H1 (cell line): ENCODE measurements at regions not wholly inside any gene's neighbourhood (a gene's known extent, or its start where the extent isn't known, plus 50 kb on each side); places are given as distances from the start of the nearest gene placed in this dataset.

Experiments
- CTCF ChIA-PET: fragments of 300-600 bp; sonication (Branson Sonifier 250); formaldehyde crosslinking; loops from one replicate; lab custom pipeline; 2021; ENCODE audit not compliant: partially characterized antibody; lab: Charles Lee
- POLR2A ChIA-PET: fragments of 300-600 bp; sonication (Branson Sonifier 250); formaldehyde crosslinking; loops from one replicate; lab custom pipeline; 2021; ENCODE audit warnings: inconsistent platforms; ENCODE audit not compliant: partially characterized antibody; lab: Charles Lee
- DNase-seq, 2 experiments: peaks; one replicate each; pipeline versions ENCODE4 v3.0.0 to v3.0.0-alpha.2; 2010 to 2022; ENCODE audit warnings: low spot score in 2 of 2, low read depth in 1 of 2, mixed read lengths in 1 of 2
- FAIRE-seq: peaks from 2 replicates; lab custom pipeline; 2011; peaks lifted over from hg19 to GRCh38; lab: Jason Lieb, UNC
- H2AFZ ChIP-seq: 2 replicates; pipeline ENCODE4 v1.8.1; 2012; ENCODE audit warnings: low read length, inconsistent platforms
- H2AK5ac ChIP-seq: 2 replicates; pipeline ENCODE4 v1.6.1; 2013; ENCODE audit warnings: low read depth, low read length
- H2BK120ac ChIP-seq: replicated peaks from 2 replicates; pipeline ENCODE3; 2013; ENCODE audit warnings: low read depth, low read length, inconsistent platforms
- H2BK12ac ChIP-seq: 2 replicates; pipeline ENCODE4 v1.6.1; 2013; ENCODE audit warnings: low read depth, low read length
- H2BK15ac ChIP-seq: 2 replicates; pipeline ENCODE4 v1.6.1; 2013; ENCODE audit warnings: low read length
- H2BK20ac ChIP-seq: 2 replicates; pipeline ENCODE4 v1.6.1; 2013; ENCODE audit warnings: low read length
- H2BK5ac ChIP-seq: 2 replicates; pipeline ENCODE4 v1.6.1; 2013; ENCODE audit warnings: low read depth, low read length
- H3K14ac ChIP-seq: 2 replicates; pipeline ENCODE4 v1.6.1; 2013; ENCODE audit warnings: inconsistent platforms; ENCODE audit not compliant: insufficient read length
- H3K18ac ChIP-seq: 2 replicates; pipeline ENCODE4 v1.6.1; 2013; ENCODE audit warnings: low read length; ENCODE audit errors: extremely low read depth
- H3K23ac ChIP-seq: 2 replicates; pipeline ENCODE4 v1.6.1; 2013; ENCODE audit warnings: inconsistent platforms; ENCODE audit not compliant: insufficient read length
- H3K23me2 ChIP-seq: 2 replicates; pipeline ENCODE4 v1.6.1; 2013; ENCODE audit warnings: low read depth, low read length
- H3K27ac ChIP-seq: 2 replicates; pipeline ENCODE4 v1.6.1; 2011; ENCODE audit warnings: low read depth, low read length, inconsistent platforms
- H3K27me3 ChIP-seq, 4 experiments: replicated peaks in 1 of 4; 1 replicate in 1 of 4; 2 replicates in 3 of 4; pipeline versions ENCODE4 v1.6.1 to v1.8.1; 2011 to 2013; ENCODE audit warnings: low read length in 3 of 4, mild to moderate bottlenecking in 3 of 4, inconsistent platforms in 2 of 4, mixed read lengths in 2 of 4, moderate library complexity in 1 of 4; ENCODE audit not compliant: control insufficient read depth in 3 of 4, insufficient read depth in 3 of 4; ENCODE audit errors: extremely low read depth in 1 of 4
- H3K36me3 ChIP-seq, 4 experiments: 2 replicates each; pipeline versions ENCODE4 v1.6.1 to v1.8.1; 2011 to 2013; ENCODE audit warnings: mild to moderate bottlenecking in 4 of 4, low read length in 3 of 4, moderate library complexity in 2 of 4, control low read depth in 1 of 4, inconsistent platforms in 1 of 4; ENCODE audit not compliant: insufficient read depth in 4 of 4, control insufficient read depth in 2 of 4
- H3K4ac ChIP-seq: replicated peaks from 2 replicates; pipeline ENCODE3; 2013; ENCODE audit warnings: low read length, low read depth, mixed read lengths, inconsistent platforms; ENCODE audit not compliant: insufficient read length
- H3K4me1 ChIP-seq, 4 experiments: replicated peaks in 1 of 4; 1 replicate in 1 of 4; 2 replicates in 3 of 4; pipeline versions ENCODE4 v1.6.1 to v1.8.1; 2011 to 2013; ENCODE audit warnings: low read length in 3 of 4, inconsistent platforms in 2 of 4, mixed read lengths in 1 of 4; ENCODE audit not compliant: insufficient read depth in 4 of 4, control insufficient read depth in 3 of 4
- H3K4me2 ChIP-seq, 2 experiments: 2 replicates each; pipeline versions ENCODE4 v1.6.1 to v1.8.1; 2011 to 2013; ENCODE audit warnings: low read depth in 2 of 2, low read length in 2 of 2, control low read depth in 1 of 2, inconsistent platforms in 1 of 2, mild to moderate bottlenecking in 1 of 2; ENCODE audit not compliant: insufficient read depth in 1 of 2
- H3K4me3 ChIP-seq, 4 experiments: fragments of 200-600, 300-600 bp in 1 of 4; sonication (generic), shearing (Covaris generic), sonication (Bioruptor Twin) in 1 of 4; 2 replicates each; pipeline versions ENCODE4 v1.5.1 to v1.8.1; 2011 to 2016; ENCODE audit warnings: low read length in 4 of 4, low read depth in 3 of 4, control low read depth in 2 of 4, inconsistent platforms in 2 of 4, mild to moderate bottlenecking in 2 of 4, mixed read lengths in 1 of 4, moderate library complexity in 1 of 4; ENCODE audit not compliant: insufficient read depth in 2 of 4; ENCODE audit errors: extremely low read depth in 1 of 4
- H3K56ac ChIP-seq: replicated peaks from 2 replicates; pipeline ENCODE3; 2013; ENCODE audit warnings: low read depth, mild to moderate bottlenecking, mixed read lengths, low read length, inconsistent platforms; ENCODE audit not compliant: insufficient read length
- H3K79me1 ChIP-seq: 2 replicates; pipeline ENCODE4 v1.6.1; 2013; ENCODE audit warnings: low read depth, low read length, control low read depth
- H3K79me2 ChIP-seq, 2 experiments: 2 replicates each; pipeline versions ENCODE4 v1.6.1 to v1.8.1; 2012 to 2013; ENCODE audit warnings: low read length in 2 of 2, mild to moderate bottlenecking in 2 of 2, inconsistent platforms in 1 of 2; ENCODE audit not compliant: insufficient read depth in 2 of 2, control insufficient read depth in 1 of 2
- H3K9ac ChIP-seq, 4 experiments: replicated peaks in 1 of 4; 1 replicate in 1 of 4; 2 replicates in 3 of 4; pipeline versions ENCODE4 v1.6.1 to v1.8.1; 2011 to 2013; ENCODE audit warnings: low read depth in 3 of 4, low read length in 3 of 4, control low read depth in 2 of 4, mild to moderate bottlenecking in 2 of 4, moderate library complexity in 2 of 4, inconsistent platforms in 1 of 4; ENCODE audit errors: extremely low read depth in 1 of 4
- H3K9me3 ChIP-seq, 2 experiments: 2 replicates each; pipeline versions ENCODE4 v1.6.1 to v1.8.1; 2012 to 2013; ENCODE audit warnings: mild to moderate bottlenecking in 2 of 2, moderate library complexity in 2 of 2, control low read depth in 1 of 2, inconsistent platforms in 1 of 2, low read depth in 1 of 2, low read length in 1 of 2, mixed read lengths in 1 of 2; ENCODE audit not compliant: insufficient read depth in 2 of 2
- H4K20me1 ChIP-seq, 2 experiments: replicated peaks in 1 of 2; 2 replicates each; pipeline versions ENCODE3 to v1.8.1; 2011 to 2013; ENCODE audit warnings: inconsistent platforms in 2 of 2, low read length in 2 of 2, mild to moderate bottlenecking in 1 of 2; ENCODE audit not compliant: insufficient read depth in 2 of 2, control insufficient read depth in 1 of 2
- H4K5ac ChIP-seq: 2 replicates; pipeline ENCODE4 v1.6.1; 2013; ENCODE audit warnings: low read length, low read depth, mixed read lengths, inconsistent platforms; ENCODE audit not compliant: insufficient read length
- H4K8ac ChIP-seq: 2 replicates; pipeline ENCODE4 v1.8.0; 2013; ENCODE audit warnings: mild to moderate bottlenecking, moderate library complexity, low read length, inconsistent platforms; ENCODE audit not compliant: insufficient read depth; ENCODE audit errors: extremely low read depth
- H4K91ac ChIP-seq: replicated peaks from 2 replicates; pipeline ENCODE3; 2013; ENCODE audit warnings: low read length, mixed read lengths, inconsistent platforms; ENCODE audit not compliant: insufficient read length
- CTBP2 ChIP-seq: IDR thresholded peaks from 2 replicates; pipeline ENCODE4 v1.7.0; 2011; ENCODE audit warnings: borderline replicate concordance, mild to moderate bottlenecking, moderate library complexity, mixed read lengths, low read length; ENCODE audit not compliant: insufficient read depth, insufficient read length
- EP300 ChIP-seq, 2 experiments: IDR thresholded peaks; 1 replicate in 1 of 2; 2 replicates in 1 of 2; pipeline ENCODE4 v1.6.1; 2011 to 2012; ENCODE audit warnings: low read depth in 2 of 2, low read length in 2 of 2, mild to moderate bottlenecking in 2 of 2, borderline replicate concordance in 1 of 2, inconsistent platforms in 1 of 2, moderate library complexity in 1 of 2
- MAFK ChIP-seq: IDR thresholded peaks from 2 replicates; pipeline ENCODE4 v1.6.1; 2012; ENCODE audit warnings: low read depth, mild to moderate bottlenecking, improper control_type of control experiment, low read length
- RBBP5 ChIP-seq: IDR thresholded peaks from 2 replicates; pipeline ENCODE4 v1.7.1; 2012; ENCODE audit warnings: low read depth, mild to moderate bottlenecking, inconsistent platforms, low read length, moderate library complexity, borderline replicate concordance
- SIX5 ChIP-seq: IDR thresholded peaks from 2 replicates; pipeline ENCODE4 v1.6.1; 2011; ENCODE audit warnings: mild to moderate bottlenecking, low read depth, low read length
- SRF ChIP-seq: IDR thresholded peaks from 2 replicates; pipeline ENCODE4 v1.6.1; 2011; ENCODE audit warnings: mild to moderate bottlenecking, low read depth, low read length, moderate library complexity
- TCF12 ChIP-seq: IDR thresholded peaks from 2 replicates; pipeline ENCODE4 v1.6.1; 2011; ENCODE audit warnings: low read depth, mild to moderate bottlenecking, low read length
- USF2 ChIP-seq: IDR thresholded peaks from 2 replicates; pipeline ENCODE4 v1.6.1; 2011; ENCODE audit warnings: low read length, improper control_type of control experiment
- WGBS, 2 experiments: shearing (Covaris generic) in 1 of 2; methylation state at CpG; one replicate each; pipeline versions ENCODE4 v1.1.6 to v1.1.7; 2013 to 2015; ENCODE audit warnings: low lambda C conversion rate in 2 of 2, mixed read lengths in 2 of 2, inconsistent platforms in 1 of 2, low coverage in 1 of 2, missing lambda C conversion rate in 1 of 2; ENCODE audit not compliant: insufficient replicate concordance in 2 of 2, insufficient coverage in 1 of 2, insufficient read length in 1 of 2; ENCODE audit errors: extremely low coverage in 1 of 2, missing lambda C conversion rate in 1 of 2; 5-methylcytosine and 5-hydroxymethylcytosine counted together

- Histone ChIP-seq H3K18ac (no peak overlapping the region), H3K79me1 (no peaks in the 10 kb centered on the region), H4K20me1 (no peaks in the 10 kb centered on the region), H4K91ac (no peak overlapping the region), H3K4me1 (peaks cover 2 to 9% (median 3%) of the 10 kb centered on the region in 4 experiments; a peak in 2 of 7 replicates), H2BK20ac (no peak overlapping the region), H2BK12ac (no peak overlapping the region), H4K8ac (no peak overlapping the region), H3K36me3 (no peaks in the 10 kb centered on the region), H3K23ac (no peak overlapping the region), H3K23me2 (no peaks in the 10 kb centered on the region), H3K9me3 (no peaks in the 10 kb centered on the region), H2BK120ac (no peak overlapping the region), H3K4ac (no peak overlapping the region), H4K5ac (no peak overlapping the region), H3K27ac (no peak overlapping the region), H2BK5ac (no peak overlapping the region), H3K4me2 (no peak overlapping the region), H3K79me2 (no peaks in the 10 kb centered on the region)
- 95% methylated on average over 1 of the region's 1 CpG; no CpG with 5 or more reads in 1 of the 2 experiments for WGBS, 2 experiments
- CTCF ChIA-PET = no interaction called here
- no peak for FAIRE-seq
- TF ChIP-seq USF2 (no peak), SRF (no peak), MAFK (no peak), TCF12 (no peak), EP300 (IDR thresholded peaks at IDR 0.05; ENCODE audit: borderline replicate concordance in 1 of 2, low read depth in 2 of 2, low read length in 2 of 2) (no peak), CTBP2 (no peak), SIX5 (no peak), RBBP5 (no peak)
- TF ChIP-seq, all 59 proteins: peak for 0
- POLR2A ChIA-PET = no interaction called here
- DNase-seq = no peak
- no peaks in the 10 kb centered on the region for H3K27me3 ChIP-seq
- H2BK15ac ChIP-seq = no peak overlapping the region
- H3K9ac ChIP-seq = no peak overlapping the region
- no peak overlapping the region for H2AK5ac ChIP-seq
- H3K56ac ChIP-seq = no peak overlapping the region
- H2AFZ ChIP-seq = no peak overlapping the region
- H3K4me3 ChIP-seq = no peak overlapping the region
- H3K14ac ChIP-seq = no peak overlapping the region
These were observed 163.6 kb upstream of the FTMT start for GRCh38 chr5:121688126-121688525.
